ENCODE measurements at regions not wholly inside any gene's neighbourhood (a gene's known extent, or its start where the extent isn't known, plus 50 kb on each side); places are given as distances from the start of the nearest gene placed in this dataset.

- Histone ChIP-seq H2BK5ac (ENCODE audit: low read depth, low read length) (no peak overlapping the region), H3K27me3 (replicated peaks in 1 of 4; ENCODE audit: control insufficient read depth in 3 of 4, extremely low read depth in 1 of 4, insufficient read depth in 3 of 4, low read length in 3 of 4) (peaks cover 0 to 1% (median 0%) of the 10 kb centered on the region in 4 experiments; a peak in 1 of 7 replicates), H2BK15ac (ENCODE audit: low read length) (no peak overlapping the region), H3K27ac (ENCODE audit: low read depth, low read length) (no peak overlapping the region), H2AK5ac (ENCODE audit: low read depth, low read length) (no peak overlapping the region), H3K23me2 (ENCODE audit: low read depth, low read length) (no peaks in the 10 kb centered on the region), H3K79me1 (ENCODE audit: low read depth, low read length) (no peaks in the 10 kb centered on the region), H3K36me3 (ENCODE audit: control insufficient read depth in 2 of 4, insufficient read depth in 4 of 4, low read length in 3 of 4) (no peaks in the 10 kb centered on the region), H3K79me2 (ENCODE audit: control insufficient read depth in 1 of 2, insufficient read depth in 2 of 2, low read length in 2 of 2) (no peaks in the 10 kb centered on the region), H3K9me3 (ENCODE audit: insufficient read depth in 2 of 2, low read depth in 1 of 2, low read length in 1 of 2) (no peaks in the 10 kb centered on the region), H4K20me1 (replicated peaks in 1 of 2; ENCODE audit: control insufficient read depth in 1 of 2, insufficient read depth in 2 of 2, low read length in 2 of 2) (no peaks in the 10 kb centered on the region), H3K18ac (ENCODE audit: extremely low read depth, low read length) (no peak overlapping the region), H3K4me2 (ENCODE audit: insufficient read depth in 1 of 2, low read depth in 2 of 2, low read length in 2 of 2) (no peak overlapping the region), H4K5ac (ENCODE audit: insufficient read length, low read depth, low read length) (no peak overlapping the region), H4K91ac (replicated peaks; ENCODE audit: insufficient read length, low read length) (no peak overlapping the region), H2BK20ac (ENCODE audit: low read length) (no peak overlapping the region), H3K4me3 (ENCODE audit: extremely low read depth in 1 of 4, insufficient read depth in 2 of 4, low read depth in 3 of 4, low read length in 4 of 4) (no peak overlapping the region), H3K4me1 (replicated peaks in 1 of 4; ENCODE audit: control insufficient read depth in 3 of 4, insufficient read depth in 4 of 4, low read length in 3 of 4) (no peaks in the 10 kb centered on the region), H4K8ac (ENCODE audit: extremely low read depth, insufficient read depth, low read length) (no peak overlapping the region), H3K4ac (replicated peaks; ENCODE audit: insufficient read length, low read depth, low read length) (no peak overlapping the region), H2AFZ (ENCODE audit: low read length) (no peak overlapping the region), H3K14ac (ENCODE audit: insufficient read length) (no peak overlapping the region), H2BK120ac (replicated peaks; ENCODE audit: low read depth, low read length) (no peak overlapping the region), H3K56ac (replicated peaks; ENCODE audit: insufficient read length, low read depth, low read length) (no peak overlapping the region), H3K23ac (ENCODE audit: insufficient read length) (no peak overlapping the region), H2BK12ac (ENCODE audit: low read depth, low read length) (no peak overlapping the region), H3K9ac (replicated peaks in 1 of 4; ENCODE audit: extremely low read depth in 1 of 4, low read depth in 3 of 4, low read length in 3 of 4) (no peak overlapping the region)
- ChIA-PET CTCF (ENCODE audit: partially characterized antibody) (no interaction called here), POLR2A (ENCODE audit: partially characterized antibody) (no interaction called here)
- TF ChIP-seq POLR2A (IDR thresholded peaks at IDR 0.05; ENCODE audit: control extremely low read depth in 1 of 2, low read depth in 2 of 2, low read length in 2 of 2) (no peak), MAFK (IDR thresholded peaks at IDR 0.05; ENCODE audit: low read depth, low read length) (no peak), ATF3 (IDR thresholded peaks at IDR 0.05; ENCODE audit: insufficient read depth, low read depth, low read length) (no peak), CHD1 (IDR thresholded peaks at IDR 0.05; ENCODE audit: low read depth, low read length) (no peak), RBBP5 (IDR thresholded peaks at IDR 0.05; ENCODE audit: borderline replicate concordance, low read depth, low read length) (no peak), BACH1 (IDR thresholded peaks at IDR 0.05; ENCODE audit: low read length) (no peak), BRCA1 (IDR thresholded peaks at IDR 0.05; ENCODE audit: low read depth, low read length) (no peak), SUZ12 (IDR thresholded peaks at IDR 0.05; ENCODE audit: low read length) (no peak), SP4 (IDR thresholded peaks at IDR 0.05; ENCODE audit: low read length) (no peak), CHD2 (IDR thresholded peaks at IDR 0.05; ENCODE audit: low read length) (no peak), BCL11A (IDR thresholded peaks at IDR 0.05; ENCODE audit: low read depth in 2 of 2, low read length in 2 of 2) (no peak)
- WGBS, 2 experiments (ENCODE audit: extremely low coverage in 1 of 2, insufficient coverage in 1 of 2, insufficient read length in 1 of 2, insufficient replicate concordance in 2 of 2, low coverage in 1 of 2, low lambda C conversion rate in 2 of 2, missing lambda C conversion rate in 1 of 2): 83% methylated on average over 2 of the region's 2 CpGs; no CpG with 5 or more reads in 1 of the 2 experiments
- DNase-seq (ENCODE audit: low read depth in 1 of 2, low spot score in 2 of 2) (no peak), FAIRE-seq (no peak)
Measured at GRCh38 chr3:24033818-24034217, 88.7 kb downstream of the NR1D2 start.

Measured in H1 (cell line).